A549 (cell line): ENCODE measurements at regions not wholly inside any gene's neighbourhood (a gene's known extent, or its start where the extent isn't known, plus 50 kb on each side); places are given as distances from the start of the nearest gene placed in this dataset.

Source experiments
- ATAC-seq, 2 experiments: fragments of 200-7000 bp in 1 of 2; fragments of >200 bp in 1 of 2; cut with Nextera tagmentation in 1 of 2; cut with Tn5 transposase in 1 of 2; 3 replicates each; pipeline versions ENCODE4 v1.8.0 to v1.9.1; 2018 to 2020; ENCODE audit warnings: mild to moderate bottlenecking in 1 of 2, moderate library complexity in 1 of 2
- CTCF ChIA-PET: fragments of 300-600 bp; sonication (Branson Sonifier 250); formaldehyde crosslinking; extraction: SDS; loops from one replicate; lab custom pipeline; 2021; ENCODE audit warnings: antibody characterized with exemption, inconsistent platforms; lab: Yijun Ruan, JAX
- POLR2A ChIA-PET: fragments of 350-600 bp; formaldehyde crosslinking; extraction: SDS; loops from one replicate; lab custom pipeline; 2021; ENCODE audit warnings: antibody characterized with exemption, inconsistent platforms; lab: Yijun Ruan, JAX
- DNase-seq, 2 experiments: peaks; one replicate each; pipeline versions ENCODE4 v3.0.0 to v3.0.0-alpha.2; 2011 to 2016; ENCODE audit warnings: low read depth in 1 of 2, low spot score in 1 of 2
- FAIRE-seq: peaks from 2 replicates; lab custom pipeline; 2011; peaks lifted over from hg19 to GRCh38; lab: Jason Lieb, UNC
- H3K27ac ChIP-seq, 2 experiments: fragments of >200 bp; sonication (Bioruptor Twin); formaldehyde crosslinking; 3 replicates each; pipeline ENCODE4 v1.5.1; 2016 to 2017
- H3K4me1 ChIP-seq: fragments of >200 bp; sonication (Bioruptor Twin); formaldehyde crosslinking; 3 replicates; pipeline ENCODE4 v1.6.1; 2016
- H3K4me2 ChIP-seq: fragments of >200 bp; sonication (Bioruptor Twin); formaldehyde crosslinking; 3 replicates; pipeline ENCODE4 v1.6.1; 2016
- H3K4me3 ChIP-seq: fragments of >200 bp; sonication (Bioruptor Twin); formaldehyde crosslinking; 3 replicates; pipeline ENCODE4 v1.5.1; 2016
- H3K9me3 ChIP-seq: fragments of >200 bp; sonication (Bioruptor Twin); formaldehyde crosslinking; 3 replicates; pipeline ENCODE4 v1.6.1; 2016
- BHLHE40 ChIP-seq: IDR thresholded peaks from 2 replicates; pipeline ENCODE4 v1.6.1; 2012; ENCODE audit warnings: low read depth, low read length, inconsistent platforms
- CBX2 ChIP-seq: fragments of 200-600 bp; sonication (generic); IDR thresholded peaks from 2 replicates; pipeline ENCODE4 v1.6.1; 2016; ENCODE audit warnings: low read depth, mild to moderate bottlenecking, borderline replicate concordance
- CHD4 ChIP-seq: fragments of 200-600 bp; sonication (generic); IDR thresholded peaks from 2 replicates; pipeline ENCODE4 v1.6.1; 2016; ENCODE audit warnings: antibody characterized with exemption, mild to moderate bottlenecking, borderline replicate concordance
- EHMT2 ChIP-seq: fragments of 200-600 bp; sonication (generic); IDR thresholded peaks from 2 replicates; pipeline ENCODE4 v1.6.1; 2016; ENCODE audit warnings: antibody characterized with exemption, low read depth, mild to moderate bottlenecking, moderate library complexity
- FOSL2 ChIP-seq, 2 experiments: fragments of 450-650 bp in 1 of 2; fragments of >200 bp in 1 of 2; sonication (Bioruptor Twin) in 1 of 2; formaldehyde crosslinking; IDR thresholded peaks; 2 replicates each; pipeline versions ENCODE4 v1.5.0 to v1.6.1; 2016 to 2020; ENCODE audit warnings: mild to moderate bottlenecking in 1 of 2, moderate library complexity in 1 of 2
- FOXS1 ChIP-seq: fragments of 250-450 bp; sonication (Bioruptor Pico); IDR thresholded peaks from 2 replicates; pipeline ENCODE4 v1.5.0; 2020; ENCODE audit warnings: mild to moderate bottlenecking, moderate library complexity
- GATA3 ChIP-seq: IDR thresholded peaks from 2 replicates; pipeline ENCODE4 v1.6.1; 2012; ENCODE audit warnings: borderline replicate concordance
- HDAC2 ChIP-seq: fragments of 200-600 bp; sonication (generic); IDR thresholded peaks from 2 replicates; pipeline ENCODE4 v1.6.1; 2016
- HOXB5 ChIP-seq: fragments of 250-450 bp; sonication (Bioruptor Pico); IDR thresholded peaks from 2 replicates; pipeline ENCODE4 v1.5.0; 2020; ENCODE audit warnings: mild to moderate bottlenecking, moderate library complexity
- JUN ChIP-seq, 2 experiments: fragments of >200 bp; sonication (Bioruptor Twin); formaldehyde crosslinking; IDR thresholded peaks; 2 replicates in 1 of 2; 3 replicates in 1 of 2; pipeline ENCODE4 v1.6.1; 2016 to 2017
- JUNB ChIP-seq: fragments of >200 bp; sonication (Bioruptor Twin); formaldehyde crosslinking; IDR thresholded peaks from 2 replicates; pipeline ENCODE4 v1.6.1; 2016
- KDM1A ChIP-seq: fragments of 200-600 bp; sonication (generic); IDR thresholded peaks from 2 replicates; pipeline ENCODE4 v1.6.1; 2016; ENCODE audit warnings: low read depth, mild to moderate bottlenecking
- MAZ ChIP-seq: fragments of 150-350 bp; IDR thresholded peaks from 2 replicates; pipeline ENCODE4 v1.6.1; 2014; ENCODE audit warnings: antibody characterized with exemption, low read depth, low read length, borderline replicate concordance
- NFE2L2 ChIP-seq: fragments of 150-350 bp; conservative IDR thresholded peaks from 2 replicates; pipeline ENCODE4 v1.6.1; 2014; ENCODE audit warnings: low read length
- NPAS2 ChIP-seq: fragments of 250-450 bp; sonication (Bioruptor Pico); IDR thresholded peaks from 2 replicates; pipeline ENCODE4 v1.8.0; 2022; ENCODE audit warnings: mild to moderate bottlenecking, moderate library complexity, borderline replicate concordance
- RCOR1 ChIP-seq: fragments of 150-350 bp; IDR thresholded peaks from 2 replicates; pipeline ENCODE4 v1.6.1; 2014; ENCODE audit warnings: antibody characterized with exemption, low read length, low read depth
- RFX5 ChIP-seq: fragments of 450-650 bp; IDR thresholded peaks from 2 replicates; pipeline ENCODE4 v1.7.1; 2014; ENCODE audit warnings: antibody characterized with exemption, mild to moderate bottlenecking, moderate library complexity
- RNF2 ChIP-seq: fragments of 200-600 bp; sonication (generic); IDR thresholded peaks from 2 replicates; pipeline ENCODE4 v1.6.1; 2016; ENCODE audit warnings: low read depth, mild to moderate bottlenecking, antibody characterized with exemption, moderate library complexity, borderline replicate concordance
- ZSCAN20 ChIP-seq: fragments of 250-450 bp; sonication (Bioruptor Pico); IDR thresholded peaks from 2 replicates; pipeline ENCODE4 v1.8.0; 2022; ENCODE audit warnings: mild to moderate bottlenecking, moderate library complexity
- WGBS: methylation state at CpG from one replicate; pipeline ENCODE4 v1.1.6; 2017; ENCODE audit errors: missing lambda C conversion rate; 5-methylcytosine and 5-hydroxymethylcytosine counted together
- TF ChIP-seq, protein P1 (sequence below): fragments of 250-450 bp; sonication (Bioruptor Pico); IDR thresholded peaks from 2 replicates; pipeline ENCODE4 v1.5.0; 2020; ENCODE audit warnings: low read depth, mild to moderate bottlenecking, moderate library complexity
- TF ChIP-seq, protein P2 (sequence below): fragments of >200 bp; sonication (Bioruptor Twin); formaldehyde crosslinking; IDR thresholded peaks from 2 replicates; pipeline ENCODE4 v1.6.1; 2016
- TF ChIP-seq, protein P3 (sequence below): fragments of 450-650 bp; IDR thresholded peaks from 2 replicates; pipeline ENCODE4 v1.6.1; 2014; ENCODE audit warnings: antibody characterized with exemption

DNA sequence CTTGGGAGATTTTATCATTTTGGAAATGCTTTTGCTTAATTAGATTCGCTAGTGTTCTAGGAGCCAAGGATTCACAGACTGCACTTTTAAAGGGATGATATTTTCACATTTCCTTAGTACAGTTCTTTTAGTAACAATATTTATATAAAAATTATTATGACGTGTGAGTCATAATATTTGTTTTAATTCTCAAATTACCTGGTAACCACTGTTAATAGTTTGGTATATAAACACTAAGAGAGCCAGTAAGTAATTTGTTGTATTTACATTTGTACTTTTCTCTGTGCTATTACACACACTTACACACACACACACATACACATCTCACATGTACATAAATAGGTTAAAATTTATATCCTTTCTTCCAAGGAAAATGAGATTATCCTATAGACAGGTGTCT lies 58.8 kb upstream of the RAD23B start:
- H3K27ac ChIP-seq = no peak overlapping the region
- ChIA-PET CTCF (no interaction called here), POLR2A (no interaction called here)
- 67% methylated on average over 2 of the region's 2 CpGs for WGBS
- no peak overlapping the region for H3K4me3 ChIP-seq
- DNase-seq = no peak
- no peak for ATAC-seq
- peaks cover 4% of the 10 kb centered on the region; the same call in 1 of the 3 replicates for H3K4me1 ChIP-seq
- TF ChIP-seq RCOR1 (no peak), BHLHE40 (no peak), CBX2 (no peak), KDM1A (no peak), ZSCAN20 (no peak), EHMT2 (no peak), NFE2L2 (no peak), JUNB (no peak), CHD4 (no peak), FOSL2 (IDR thresholded peaks at IDR 0.05) (no peak), FOSL2 (CRISPR knock-in tag; IDR thresholded peaks at IDR 0.05) (no peak), HOXB5 (CRISPR knock-in tag) (no peak), RFX5 (no peak), MAZ (no peak), FOXS1 (CRISPR knock-in tag) (no peak)
- TF ChIP-seq, protein P1, sequence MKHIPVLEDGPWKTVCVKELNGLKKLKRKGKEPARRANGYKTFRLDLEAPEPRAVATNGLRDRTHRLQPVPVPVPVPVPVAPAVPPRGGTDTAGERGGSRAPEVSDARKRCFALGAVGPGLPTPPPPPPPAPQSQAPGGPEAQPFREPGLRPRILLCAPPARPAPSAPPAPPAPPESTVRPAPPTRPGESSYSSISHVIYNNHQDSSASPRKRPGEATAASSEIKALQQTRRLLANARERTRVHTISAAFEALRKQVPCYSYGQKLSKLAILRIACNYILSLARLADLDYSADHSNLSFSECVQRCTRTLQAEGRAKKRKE (CRISPR knock-in tag) = no peak
- TF ChIP-seq, protein P2, sequence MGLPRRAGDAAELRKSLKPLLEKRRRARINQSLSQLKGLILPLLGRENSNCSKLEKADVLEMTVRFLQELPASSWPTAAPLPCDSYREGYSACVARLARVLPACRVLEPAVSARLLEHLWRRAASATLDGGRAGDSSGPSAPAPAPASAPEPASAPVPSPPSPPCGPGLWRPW = no peak
- no peaks in the 10 kb centered on the region for H3K9me3 ChIP-seq
- no peak for FAIRE-seq
- H3K4me2 ChIP-seq = no peak overlapping the region

DNA sequence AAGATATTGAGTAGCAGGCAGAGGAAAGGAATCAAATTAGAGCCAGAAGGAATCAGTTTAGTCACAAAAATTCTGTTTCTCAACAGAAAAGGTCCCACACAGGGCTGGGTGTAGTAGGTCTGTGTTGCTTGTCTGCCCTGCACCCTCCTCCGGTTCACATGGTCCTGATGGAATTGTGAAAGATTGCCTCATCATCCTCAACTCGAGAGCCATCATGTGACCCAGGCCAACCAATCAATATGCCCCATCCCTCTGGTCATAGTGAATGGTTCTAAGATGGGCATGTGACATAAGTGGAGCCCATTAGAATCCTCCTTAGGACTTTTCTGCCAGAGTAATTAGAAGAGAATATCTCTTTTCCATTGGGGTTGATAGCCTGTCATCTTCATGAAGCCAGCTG lies 56.7 kb upstream of the RAD23B start:
- ChIA-PET CTCF (no interaction called here), POLR2A (no interaction called here)
- TF ChIP-seq RCOR1 = no peak
- TF ChIP-seq, protein P3, sequence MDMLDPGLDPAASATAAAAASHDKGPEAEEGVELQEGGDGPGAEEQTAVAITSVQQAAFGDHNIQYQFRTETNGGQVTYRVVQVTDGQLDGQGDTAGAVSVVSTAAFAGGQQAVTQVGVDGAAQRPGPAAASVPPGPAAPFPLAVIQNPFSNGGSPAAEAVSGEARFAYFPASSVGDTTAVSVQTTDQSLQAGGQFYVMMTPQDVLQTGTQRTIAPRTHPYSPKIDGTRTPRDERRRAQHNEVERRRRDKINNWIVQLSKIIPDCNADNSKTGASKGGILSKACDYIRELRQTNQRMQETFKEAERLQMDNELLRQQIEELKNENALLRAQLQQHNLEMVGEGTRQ = peak; percentile 82
- no peak for TF ChIP-seq FOXS1 (CRISPR knock-in tag)
- TF ChIP-seq, all 56 proteins: peak for 1
- peak in 1 of 2 experiments; percentile 25 for DNase-seq
- Histone ChIP-seq H3K4me1 (peaks cover 4% of the 10 kb centered on the region; the same call in 1 of the 3 replicates), H3K4me3 (no peak overlapping the region), H3K9me3 (no peaks in the 10 kb centered on the region), H3K4me2 (no peak overlapping the region), H3K27ac (no peak overlapping the region)
- WGBS = 18% methylated on average over 2 of the region's 2 CpGs
- no peak for FAIRE-seq
- no peak for ATAC-seq

DNA sequence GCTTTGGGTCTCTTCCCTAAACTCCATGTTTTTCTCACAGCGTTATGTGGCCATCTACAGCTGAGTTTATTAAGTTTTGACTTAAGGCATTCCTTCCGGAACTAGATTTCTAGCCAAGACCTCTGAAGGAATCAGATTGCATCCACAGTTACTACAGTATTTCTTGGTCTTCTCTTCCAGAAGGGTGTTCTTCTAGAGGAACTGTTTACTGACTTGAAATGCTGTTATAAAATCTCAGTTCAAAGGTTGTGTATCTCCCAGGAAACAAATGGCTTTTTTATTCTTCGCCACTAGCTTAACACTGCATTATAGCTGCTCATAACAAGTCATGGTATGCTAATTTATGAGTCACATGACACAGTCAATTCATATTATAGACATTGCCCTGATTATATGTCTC lies 55.3 kb upstream of the RAD23B start:
- H3K4me3 ChIP-seq = no peak overlapping the region
- ChIA-PET POLR2A (no interaction called here), CTCF (interaction anchor here (0.8 to 2.5 kb wide), 5 partner anchors 13 to 131 kb away, joined by 3 to 11 read pairs (median 3); no protein-coding TSS in a partner anchor)
- H3K9me3 ChIP-seq = no peaks in the 10 kb centered on the region
- no peak; a peak in 1 of 6 replicates for ATAC-seq
- DNase-seq = no peak
- H3K27ac ChIP-seq = no peak overlapping the region
- no peak overlapping the region for H3K4me2 ChIP-seq
- H3K4me1 ChIP-seq = no peaks in the 10 kb centered on the region
- WGBS = 90% methylated on average over 3 of the region's 3 CpGs
- TF ChIP-seq NPAS2 (CRISPR knock-in tag) (no peak), MAZ (no peak), GATA3 (no peak), HDAC2 (no peak), JUN (IDR thresholded peaks at IDR 0.05) (no peak), FOSL2 (IDR thresholded peaks at IDR 0.05) (no peak), FOSL2 (CRISPR knock-in tag; IDR thresholded peaks at IDR 0.05) (no peak), RNF2 (no peak), NFE2L2 (no peak), CHD4 (no peak), JUNB (no peak)
- TF ChIP-seq, protein P2 = no peak
- TF ChIP-seq, protein P3 = no peak
- TF ChIP-seq, protein P1 (CRISPR knock-in tag) = no peak
- FAIRE-seq = no peak
